ENCODE measurements at regions not wholly inside any gene's neighbourhood (a gene's known extent, or its start where the extent isn't known, plus 50 kb on each side); places are given as distances from the start of the nearest gene placed in this dataset.

GRCh38 chr7:108663701-108664100 is 94.0 kb downstream of the DNAJB9 start:
- H2BK15ac ChIP-seq (ENCODE audit: low read depth, low read length) = no peak overlapping the region
- intact Hi-C loops (cut with micrococcal nuclease) = no loop called here
- no peak overlapping the region for H3K4ac ChIP-seq (ENCODE audit: low read depth, low read length)
- TF ChIP-seq RFX5 (IDR thresholded peaks at IDR 0.05; ENCODE audit: low read depth, low read length) (no peak), FOS (IDR thresholded peaks at IDR 0.05; ENCODE audit: low read depth, low read length) (no peak), CEBPB (IDR thresholded peaks at IDR 0.05; ENCODE audit: low read depth, low read length) (no peak), CTCF (conservative IDR thresholded peaks at IDR 0.05; ENCODE audit: low read depth, low read length) (no peak), MAFK (IDR thresholded peaks at IDR 0.05; ENCODE audit: low read depth, low read length) (no peak), RCOR1 (IDR thresholded peaks at IDR 0.05; ENCODE audit: insufficient replicate concordance, low read length) (no peak), SMC3 (IDR thresholded peaks at IDR 0.05; ENCODE audit: low read depth, low read length) (no peak)
- no peak overlapping the region for H4K91ac ChIP-seq (ENCODE audit: insufficient read depth, low read depth, low read length)
- ChIA-PET CTCF (no interaction called here), POLR2A (ENCODE audit: unreplicated experiment) (no interaction called here)
- no peak overlapping the region for H3K4me2 ChIP-seq (ENCODE audit: low read depth, low read length)
- 100% methylated on average over 2 of the region's 3 CpGs; no CpG with 5 or more reads in 1 of the 2 experiments for WGBS, 2 experiments (ENCODE audit: extremely low coverage in 2 of 2, insufficient read length in 1 of 2)
- H3K14ac ChIP-seq (replicated peaks; ENCODE audit: low read depth, low read length) = no peak overlapping the region
- no peak overlapping the region for H2BK120ac ChIP-seq (ENCODE audit: low read depth, low read length)
- dilution Hi-C loops (cut with HindIII; ENCODE audit: low sequenced_read_pairs, unreplicated experiment) = no loop called here
- H4K20me1 ChIP-seq (ENCODE audit: insufficient read depth, low read length) = no peaks in the 10 kb centered on the region
- H3K4me1 ChIP-seq (ENCODE audit: control insufficient read depth, insufficient read depth, low read length) = no peaks in the 10 kb centered on the region
- no peak overlapping the region for H3K27ac ChIP-seq (ENCODE audit: insufficient read depth, low read length)
- no peak overlapping the region for H2AK9ac ChIP-seq (replicated peaks; ENCODE audit: low read depth, low read length, poor library complexity)
- H2AFZ ChIP-seq (replicated peaks; ENCODE audit: low read length, poor library complexity) = no peak overlapping the region
- BruUV-seq (replicated peaks) = no TSS peak
- H3K9ac ChIP-seq (ENCODE audit: low read depth, low read length) = no peak overlapping the region
- in situ Hi-C loops (cut with MboI; ENCODE audit: low sequenced_read_pairs) = no loop called here
- no peak overlapping the region for H2BK20ac ChIP-seq (ENCODE audit: low read depth, low read length)
- H4K5ac ChIP-seq (ENCODE audit: low read depth, low read length) = no peak overlapping the region
- DNase-seq (no peak), ATAC-seq (ENCODE audit: low read depth) (no peak)
- H2BK5ac ChIP-seq (ENCODE audit: low read depth, low read length, poor library complexity, severe bottlenecking) = no peak overlapping the region
- H3K56ac ChIP-seq (ENCODE audit: extremely low read depth, insufficient read depth, low read length) = no peak overlapping the region
- H3K4me3 ChIP-seq (ENCODE audit: insufficient read depth, low read depth, low read length) = no peak overlapping the region
- no peaks in the 10 kb centered on the region for H3K79me1 ChIP-seq (ENCODE audit: low read depth in 1 of 2, low read length in 2 of 2)
- H3K27me3 ChIP-seq (ENCODE audit: control insufficient read depth, insufficient read depth, low read length) = no peaks in the 10 kb centered on the region
- H2AK5ac ChIP-seq (ENCODE audit: low read depth, low read length) = no peak overlapping the region
- no peak overlapping the region for H3K18ac ChIP-seq (ENCODE audit: low read depth, low read length)
- no peak overlapping the region for H4K8ac ChIP-seq (ENCODE audit: low read depth in 2 of 2, low read length in 2 of 2)
- H3K9me1 ChIP-seq (ENCODE audit: insufficient read depth, low read length) = no peaks in the 10 kb centered on the region
- no peaks in the 10 kb centered on the region for H3K9me3 ChIP-seq (ENCODE audit: control insufficient read depth, insufficient read depth, low read length)
- H3K36me3 ChIP-seq (ENCODE audit: control insufficient read depth, insufficient read depth, low read length) = no peaks in the 10 kb centered on the region
- no peak overlapping the region for H3K23ac ChIP-seq (ENCODE audit: low read depth, low read length)
